Mammary epithelial cell (primary cell): ENCODE measurements at regions not wholly inside any gene's neighbourhood (a gene's known extent, or its start where the extent isn't known, plus 50 kb on each side); places are given as distances from the start of the nearest gene placed in this dataset.

Source experiments
- CTCF ChIP-seq, 2 donors: IDR thresholded peaks in 1 of 2; conservative IDR thresholded peaks in 1 of 2; 2 replicates each; pipeline ENCODE4 v1.5.1; 2011 to 2012; ENCODE audit warnings: inconsistent platforms in 2 of 2, low read length in 2 of 2, mild to moderate bottlenecking in 2 of 2, control low read depth in 1 of 2, low read depth in 1 of 2; ENCODE audit not compliant: insufficient read depth in 1 of 2; ENCODE audit errors: extremely low read depth in 1 of 2
- EZH2 ChIP-seq: IDR thresholded peaks from 2 replicates; pipeline ENCODE4 v1.6.1; 2012; ENCODE audit warnings: low read length, inconsistent platforms, borderline replicate concordance

- TF ChIP-seq CTCF (conservative IDR thresholded peaks at IDR 0.05 in 1 of 2, IDR thresholded peaks at IDR 0.05 in 1 of 2; ENCODE audit: extremely low read depth in 1 of 2, insufficient read depth in 1 of 2, low read depth in 1 of 2, low read length in 2 of 2) (no peak), EZH2 (no peak)
Observed at GRCh38 chr1:96039910-96040309, 681.7 kb upstream of the PTBP2 start.
